Endothelial cell of umbilical vein (primary cell): ENCODE measurements at regions not wholly inside any gene's neighbourhood (a gene's known extent, or its start where the extent isn't known, plus 50 kb on each side); places are given as distances from the start of the nearest gene placed in this dataset.

Experiments
- GATA2 ChIP-seq: IDR thresholded peaks from 2 replicates; pipeline ENCODE4 v1.7.0; 2011; ENCODE audit warnings: low read depth, mild to moderate bottlenecking, moderate library complexity, mixed read lengths, low read length; ENCODE audit not compliant: insufficient read length, insufficient read depth
- POLR2A ChIP-seq: IDR thresholded peaks from 2 replicates; pipeline ENCODE4 v1.6.1; 2012; ENCODE audit warnings: low read depth, mild to moderate bottlenecking, control low read depth, low read length
- TF ChIP-seq, protein P1 (sequence below), 2 donors: IDR thresholded peaks; 1 replicate in 1 of 2; 2 replicates in 1 of 2; pipeline ENCODE4 v1.5.1; 2011; ENCODE audit warnings: low read length in 2 of 2, mild to moderate bottlenecking in 2 of 2, moderate library complexity in 2 of 2, control low read depth in 1 of 2, inconsistent platforms in 1 of 2, low read depth in 1 of 2; ENCODE audit not compliant: insufficient read depth in 1 of 2; ENCODE audit errors: extremely low read depth in 1 of 2

DNA sequence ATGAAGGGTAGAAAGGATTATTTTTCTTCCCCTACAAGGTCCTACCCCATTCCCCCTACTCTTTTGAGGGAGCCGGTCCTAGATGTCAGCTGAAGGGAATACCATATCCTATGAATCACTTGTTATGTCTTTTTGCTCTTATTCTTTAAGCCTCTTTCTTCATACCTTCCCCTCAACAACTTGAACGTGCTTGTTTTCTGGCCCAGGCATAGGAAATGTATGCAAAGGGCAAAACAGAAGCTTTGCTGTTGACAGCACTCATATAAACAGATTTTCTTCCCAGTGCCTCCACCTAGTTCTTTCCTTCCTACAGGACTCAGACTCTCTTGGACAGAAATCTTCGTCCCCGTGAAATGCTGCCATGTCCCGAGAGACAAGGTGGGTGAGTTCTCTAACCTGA, 64.6 kb downstream of the TMEM17 start:
- no peak for TF ChIP-seq POLR2A
- TF ChIP-seq, protein P1, sequence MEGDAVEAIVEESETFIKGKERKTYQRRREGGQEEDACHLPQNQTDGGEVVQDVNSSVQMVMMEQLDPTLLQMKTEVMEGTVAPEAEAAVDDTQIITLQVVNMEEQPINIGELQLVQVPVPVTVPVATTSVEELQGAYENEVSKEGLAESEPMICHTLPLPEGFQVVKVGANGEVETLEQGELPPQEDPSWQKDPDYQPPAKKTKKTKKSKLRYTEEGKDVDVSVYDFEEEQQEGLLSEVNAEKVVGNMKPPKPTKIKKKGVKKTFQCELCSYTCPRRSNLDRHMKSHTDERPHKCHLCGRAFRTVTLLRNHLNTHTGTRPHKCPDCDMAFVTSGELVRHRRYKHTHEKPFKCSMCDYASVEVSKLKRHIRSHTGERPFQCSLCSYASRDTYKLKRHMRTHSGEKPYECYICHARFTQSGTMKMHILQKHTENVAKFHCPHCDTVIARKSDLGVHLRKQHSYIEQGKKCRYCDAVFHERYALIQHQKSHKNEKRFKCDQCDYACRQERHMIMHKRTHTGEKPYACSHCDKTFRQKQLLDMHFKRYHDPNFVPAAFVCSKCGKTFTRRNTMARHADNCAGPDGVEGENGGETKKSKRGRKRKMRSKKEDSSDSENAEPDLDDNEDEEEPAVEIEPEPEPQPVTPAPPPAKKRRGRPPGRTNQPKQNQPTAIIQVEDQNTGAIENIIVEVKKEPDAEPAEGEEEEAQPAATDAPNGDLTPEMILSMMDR (IDR thresholded peaks at IDR 0.05; ENCODE audit: extremely low read depth in 1 of 2, insufficient read depth in 1 of 2, low read depth in 1 of 2, low read length in 2 of 2): no peak
- TF ChIP-seq GATA2: no peak
